WTC11 (cell line): ENCODE measurements at regions not wholly inside any gene's neighbourhood (a gene's known extent, or its start where the extent isn't known, plus 50 kb on each side); places are given as distances from the start of the nearest gene placed in this dataset.

Source experiments
- AFF4 ChIP-seq: sonication (generic); formaldehyde crosslinking; IDR thresholded peaks from 2 replicates; pipeline ENCODE4 v1.8.1; 2023; ENCODE audit warnings: mild to moderate bottlenecking, missing genetic modification reagents, borderline replicate concordance
- CBFB ChIP-seq: sonication (generic); formaldehyde crosslinking; IDR thresholded peaks from 2 replicates; pipeline ENCODE4 v1.8.1; 2022; ENCODE audit warnings: mild to moderate bottlenecking, low read depth, missing genetic modification reagents
- CTCF ChIP-seq: fragments of 200-600 bp; IDR thresholded peaks from 2 replicates; pipeline ENCODE4 v1.8.0; 2022; ENCODE audit warnings: antibody characterized with exemption
- ESRRA ChIP-seq: sonication (generic); formaldehyde crosslinking; IDR thresholded peaks from 2 replicates; pipeline ENCODE4 v1.8.1; 2022; ENCODE audit warnings: mild to moderate bottlenecking, missing genetic modification reagents, borderline replicate concordance
- ETV6 ChIP-seq: sonication (generic); formaldehyde crosslinking; IDR thresholded peaks from 2 replicates; pipeline ENCODE4 v1.8.1; 2022; ENCODE audit warnings: mild to moderate bottlenecking, missing genetic modification reagents
- FOXK1 ChIP-seq: sonication (generic); formaldehyde crosslinking; IDR thresholded peaks from 2 replicates; pipeline ENCODE4 v1.8.0; 2022; ENCODE audit warnings: mild to moderate bottlenecking, moderate library complexity, missing genetic modification reagents
- IRF1 ChIP-seq: sonication (generic); formaldehyde crosslinking; IDR thresholded peaks from 2 replicates; pipeline ENCODE4 v1.8.0; 2023; ENCODE audit warnings: missing genetic modification reagents
- NFYB ChIP-seq: sonication (generic); formaldehyde crosslinking; conservative IDR thresholded peaks from 2 replicates; pipeline ENCODE4 v1.8.0; 2022; ENCODE audit warnings: low read depth, missing genetic modification reagents
- SP1 ChIP-seq: sonication (generic); formaldehyde crosslinking; conservative IDR thresholded peaks from 2 replicates; pipeline ENCODE4 v1.8.1; 2022; ENCODE audit warnings: missing genetic modification reagents
- ZNF232 ChIP-seq: sonication (generic); formaldehyde crosslinking; IDR thresholded peaks from 2 replicates; pipeline ENCODE4 v1.8.0; 2022; ENCODE audit warnings: mild to moderate bottlenecking, missing genetic modification reagents
- ZNF512 ChIP-seq: sonication (generic); formaldehyde crosslinking; IDR thresholded peaks from 2 replicates; pipeline ENCODE4 v1.8.1; 2022; ENCODE audit warnings: missing genetic modification reagents, borderline replicate concordance

GRCh38 chr1:29825274-29825940 is 589.1 kb downstream of the PTPRU start:
- TF ChIP-seq NFYB (CRISPR knock-in tag) (no peak), CTCF (no peak), SP1 (no peak), AFF4 (CRISPR knock-in tag) (no peak), ESRRA (CRISPR knock-in tag) (no peak), ETV6 (CRISPR knock-in tag) (no peak), CBFB (CRISPR knock-in tag) (no peak), ZNF512 (CRISPR knock-in tag) (no peak), ZNF232 (CRISPR knock-in tag) (no peak), FOXK1 (CRISPR knock-in tag) (no peak), IRF1 (no peak)
